Coronary artery (tissue), 2 donors: ENCODE measurements at regions not wholly inside any gene's neighbourhood (a gene's known extent, or its start where the extent isn't known, plus 50 kb on each side); places are given as distances from the start of the nearest gene placed in this dataset.

Source experiments
- DNase-seq: peaks from one replicate; pipeline ENCODE4 v3.0.0-alpha.2; 2017; ENCODE audit warnings: low spot score
- H3K27ac ChIP-seq, 2 donors: fragments of 200-600 bp; sonication (generic); one replicate each; pipeline ENCODE4 v1.5.1; 2016 to 2019
- H3K4me3 ChIP-seq: fragments of 200-600 bp; sonication (generic); 2 replicates; pipeline ENCODE4 v1.5.1; 2016; ENCODE audit warnings: mild to moderate bottlenecking, moderate library complexity
- TF ChIP-seq, protein P1 (sequence below): fragments of 200-600 bp; sonication (generic); IDR thresholded peaks from one replicate; pipeline ENCODE4 v1.5.1; 2019; ENCODE audit warnings: antibody characterized with exemption

DNA sequence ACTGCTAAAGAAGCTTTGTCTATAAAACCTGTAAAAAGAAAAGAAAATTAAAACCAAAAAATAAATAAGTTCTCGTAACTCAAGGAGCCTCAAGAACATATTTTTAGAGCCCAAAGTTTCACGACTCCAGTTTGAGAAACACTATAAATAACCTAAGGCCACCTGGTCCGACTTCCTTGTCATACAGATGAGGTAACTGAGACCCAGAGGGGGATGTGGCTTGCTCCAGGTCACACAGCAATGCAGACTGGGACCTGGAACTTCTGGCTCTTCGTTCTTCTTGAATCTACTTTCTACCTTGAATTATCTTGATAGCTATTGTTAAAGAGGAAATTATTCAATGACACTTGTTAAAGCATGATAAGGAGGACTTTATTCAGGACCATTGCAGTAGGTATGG lies 514.8 kb downstream of the CDK5RAP2 start:
- TF ChIP-seq, protein P1, sequence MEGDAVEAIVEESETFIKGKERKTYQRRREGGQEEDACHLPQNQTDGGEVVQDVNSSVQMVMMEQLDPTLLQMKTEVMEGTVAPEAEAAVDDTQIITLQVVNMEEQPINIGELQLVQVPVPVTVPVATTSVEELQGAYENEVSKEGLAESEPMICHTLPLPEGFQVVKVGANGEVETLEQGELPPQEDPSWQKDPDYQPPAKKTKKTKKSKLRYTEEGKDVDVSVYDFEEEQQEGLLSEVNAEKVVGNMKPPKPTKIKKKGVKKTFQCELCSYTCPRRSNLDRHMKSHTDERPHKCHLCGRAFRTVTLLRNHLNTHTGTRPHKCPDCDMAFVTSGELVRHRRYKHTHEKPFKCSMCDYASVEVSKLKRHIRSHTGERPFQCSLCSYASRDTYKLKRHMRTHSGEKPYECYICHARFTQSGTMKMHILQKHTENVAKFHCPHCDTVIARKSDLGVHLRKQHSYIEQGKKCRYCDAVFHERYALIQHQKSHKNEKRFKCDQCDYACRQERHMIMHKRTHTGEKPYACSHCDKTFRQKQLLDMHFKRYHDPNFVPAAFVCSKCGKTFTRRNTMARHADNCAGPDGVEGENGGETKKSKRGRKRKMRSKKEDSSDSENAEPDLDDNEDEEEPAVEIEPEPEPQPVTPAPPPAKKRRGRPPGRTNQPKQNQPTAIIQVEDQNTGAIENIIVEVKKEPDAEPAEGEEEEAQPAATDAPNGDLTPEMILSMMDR: no peak
- H3K27ac ChIP-seq: no peak overlapping the region
- H3K4me3 ChIP-seq: no peak overlapping the region
- DNase-seq: no peak

DNA sequence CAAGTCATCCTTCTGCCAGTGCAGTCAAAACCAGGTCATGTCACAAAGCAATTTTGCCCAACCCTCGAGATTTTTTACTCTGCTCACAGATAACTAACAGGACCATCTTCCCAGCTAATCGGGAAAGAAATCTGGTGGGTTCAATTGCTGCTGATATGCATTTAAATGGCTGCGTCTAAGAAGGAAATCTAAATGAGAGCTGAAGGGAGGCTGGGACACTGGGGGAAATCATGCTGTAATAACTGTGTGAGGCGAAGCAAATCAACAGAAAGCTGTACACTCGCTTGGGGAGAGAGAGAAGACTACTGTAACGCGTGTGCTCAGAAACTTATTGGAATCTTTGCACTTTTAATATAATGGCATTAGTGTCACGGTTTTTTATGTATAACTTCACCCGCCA lies 535.0 kb downstream of the CDK5RAP2 start:
- Histone ChIP-seq H3K27ac (no peak overlapping the region), H3K4me3 (no peak overlapping the region)
- DNase-seq: no peak
- TF ChIP-seq, protein P1: no peak

DNA sequence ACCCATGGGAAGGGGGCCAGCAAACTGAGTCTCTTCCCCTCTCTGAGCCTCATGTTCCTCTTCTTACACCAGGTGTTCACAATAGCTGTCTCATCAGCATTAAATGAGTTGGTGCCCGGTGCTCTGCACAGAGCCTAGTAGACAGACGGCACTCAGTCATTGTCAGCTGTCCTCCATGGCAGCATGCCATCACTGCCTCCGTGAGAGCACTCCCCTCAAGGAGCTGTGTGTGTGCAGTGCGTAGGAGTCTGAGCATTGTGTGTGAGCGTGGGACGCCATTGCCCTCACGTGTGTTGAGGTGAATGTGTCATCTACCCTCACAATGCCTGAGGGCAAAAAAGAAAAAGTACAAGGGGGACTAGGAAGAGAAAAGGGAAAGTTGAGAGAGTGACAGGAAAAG lies 536.5 kb downstream of the CDK5RAP2 start:
- no peak for DNase-seq
- H3K27ac ChIP-seq: no peak overlapping the region
- TF ChIP-seq, protein P1: no peak
- H3K4me3 ChIP-seq: no peak overlapping the region

DNA sequence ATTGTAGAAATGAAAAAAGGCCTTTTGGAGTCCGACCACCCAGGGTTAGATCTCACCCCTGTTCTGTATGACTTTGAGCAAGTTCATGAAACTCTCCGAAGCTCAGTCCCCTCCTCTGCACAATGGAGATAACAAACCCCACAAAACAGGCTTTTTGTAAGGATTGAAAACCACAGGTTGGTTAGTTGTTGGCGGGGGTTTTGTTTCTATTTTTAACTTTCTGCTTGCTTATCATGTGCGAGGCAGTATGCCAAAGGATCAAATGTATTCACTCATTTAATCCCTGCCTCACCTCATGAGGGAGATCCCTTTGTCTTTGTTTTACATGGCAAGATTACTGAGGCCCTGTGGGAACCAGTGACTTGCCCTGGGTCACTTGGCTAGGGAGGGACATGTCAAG lies 539.1 kb downstream of the CDK5RAP2 start:
- TF ChIP-seq, protein P1: no peak
- no peak overlapping the region for H3K4me3 ChIP-seq
- no peak for DNase-seq
- no peak overlapping the region for H3K27ac ChIP-seq

DNA sequence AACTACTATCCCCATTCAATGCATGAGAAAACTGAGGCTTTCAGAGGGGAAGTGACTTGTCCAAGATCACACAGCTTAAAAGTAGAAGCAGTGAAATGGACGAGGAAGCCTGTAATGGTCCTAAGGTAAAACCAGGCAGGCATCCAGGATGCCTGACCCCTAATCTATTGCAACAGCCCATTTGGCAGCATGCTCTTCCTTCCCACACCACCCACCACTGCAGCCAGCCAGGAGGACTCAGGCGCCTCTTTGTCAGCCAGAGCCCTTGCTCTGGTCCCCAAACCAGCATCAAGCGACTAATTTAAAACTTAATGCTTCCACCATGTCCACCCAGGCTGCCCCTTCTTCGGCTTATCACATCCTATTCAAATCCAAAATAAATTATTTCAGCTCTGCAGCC lies 541.6 kb downstream of the CDK5RAP2 start:
- Histone ChIP-seq H3K4me3 (no peak overlapping the region), H3K27ac (no peak overlapping the region)
- no peak for DNase-seq
- TF ChIP-seq, protein P1: no peak

DNA sequence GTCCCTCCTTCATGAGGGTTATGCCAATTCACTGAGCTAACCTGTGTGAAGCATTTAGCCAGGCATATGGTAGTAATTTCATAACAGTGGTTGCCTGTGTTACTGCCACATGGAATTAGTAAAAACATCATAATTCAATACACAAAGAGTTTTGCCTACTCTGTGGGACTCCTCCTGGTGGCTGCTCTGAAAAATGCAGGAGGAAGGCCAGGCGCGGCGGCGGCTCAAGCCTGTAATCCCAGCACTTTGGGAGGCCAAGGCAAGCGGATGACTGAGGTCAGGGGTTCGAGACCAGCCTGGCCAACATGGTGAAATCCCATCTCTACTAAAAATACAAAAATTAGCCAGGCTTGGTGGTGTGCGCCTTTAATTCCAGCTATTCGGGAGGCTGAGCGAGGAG lies 547.3 kb downstream of the CDK5RAP2 start:
- TF ChIP-seq, protein P1: no peak
- no peak for DNase-seq
- H3K27ac ChIP-seq: no peak overlapping the region
- H3K4me3 ChIP-seq: no peak overlapping the region

DNA sequence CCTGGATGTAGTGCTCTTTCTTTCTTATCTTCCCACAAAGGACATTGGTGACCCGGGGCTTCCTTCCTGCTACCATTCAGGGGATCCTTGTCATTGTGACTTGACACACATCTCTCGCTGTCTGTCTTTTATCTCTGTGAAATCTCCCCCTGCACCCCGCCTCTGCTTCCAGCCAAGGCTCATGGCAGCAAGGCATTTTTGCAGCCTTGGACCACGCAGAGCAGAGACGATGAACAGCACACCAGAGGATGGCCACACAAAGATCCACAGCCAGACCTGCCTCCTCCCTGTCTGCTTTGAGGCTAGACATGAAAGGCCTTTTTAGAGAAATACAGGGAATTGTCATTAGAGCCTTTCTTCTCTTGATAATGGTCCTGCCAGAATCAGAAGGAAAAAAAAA lies 549.1 kb downstream of the CDK5RAP2 start:
- TF ChIP-seq, protein P1: no peak
- DNase-seq: no peak
- no peak overlapping the region for H3K27ac ChIP-seq
- H3K4me3 ChIP-seq: no peak overlapping the region
